HL-60 (cell line): ENCODE measurements at regions not wholly inside any gene's neighbourhood (a gene's known extent, or its start where the extent isn't known, plus 50 kb on each side); places are given as distances from the start of the nearest gene placed in this dataset.

Experiments used
- CTCF ChIP-seq: IDR thresholded peaks from one replicate; pipeline ENCODE4 v1.5.1; 2011; ENCODE audit warnings: low read length, control low read depth, inconsistent platforms; ENCODE audit not compliant: insufficient read depth
- POLR2AphosphoS5 ChIP-seq: IDR thresholded peaks from 2 replicates; pipeline ENCODE4 v1.6.1; 2012; ENCODE audit warnings: low read depth

DNA sequence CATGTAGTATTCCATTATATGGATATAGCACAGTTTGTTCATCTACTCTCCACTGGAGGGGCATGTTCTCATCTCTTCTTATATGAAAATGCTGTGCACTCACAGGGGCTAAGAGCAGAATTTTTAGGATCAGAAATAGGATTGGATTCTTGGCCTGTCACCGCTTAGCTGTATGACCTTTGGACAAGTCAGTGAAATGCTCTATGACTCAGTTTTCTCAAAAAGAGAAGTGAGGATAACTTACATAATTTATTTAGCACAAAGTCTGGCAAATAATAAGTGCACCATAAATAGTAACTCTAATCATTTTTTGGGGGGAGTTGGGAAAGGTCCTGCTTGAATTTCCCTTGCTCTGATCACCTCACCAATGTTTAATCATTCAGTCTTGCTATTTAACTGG, 103.7 kb upstream of the LRIG1 start:
- TF ChIP-seq CTCF = no peak
- TF ChIP-seq POLR2AphosphoS5 = no peak
